Uterus (tissue), 3 donors: ENCODE measurements at regions not wholly inside any gene's neighbourhood (a gene's known extent, or its start where the extent isn't known, plus 50 kb on each side); places are given as distances from the start of the nearest gene placed in this dataset.

Source experiments
- DNase-seq, 2 donors: peaks; one replicate each; pipeline ENCODE4 v3.0.0-alpha.2; 2019 to 2020
- H3K27ac ChIP-seq, 2 donors: fragments of 200-600 bp; sonication (generic); 1 replicate in 1 of 2; 2 replicates in 1 of 2; pipeline ENCODE4 v1.5.1; 2016 to 2018
- H3K27me3 ChIP-seq, 2 donors: fragments of 200-600 bp; sonication (generic); one replicate each; pipeline ENCODE4 v1.5.1; 2018 to 2019; ENCODE audit warnings: control low read depth in 1 of 2
- H3K36me3 ChIP-seq, 2 donors: fragments of 200-600 bp; sonication (generic); one replicate each; pipeline ENCODE4 v1.5.1; 2019; ENCODE audit warnings: control low read depth in 1 of 2
- H3K4me1 ChIP-seq, 2 donors: fragments of 200-600 bp; sonication (generic); one replicate each; pipeline ENCODE4 v1.5.1; 2018 to 2019; ENCODE audit warnings: control low read depth in 1 of 2
- H3K4me3 ChIP-seq, 2 donors: fragments of 200-600 bp; sonication (generic); 1 replicate in 1 of 2; 2 replicates in 1 of 2; pipeline ENCODE4 v1.5.1; 2018 to 2019; ENCODE audit warnings: mild to moderate bottlenecking in 1 of 2
- H3K9me3 ChIP-seq, 2 donors: fragments of 200-600 bp; sonication (generic); one replicate each; pipeline ENCODE4 v1.5.1; 2019; ENCODE audit warnings: control low read depth in 1 of 2
- POLR2A ChIP-seq, 2 donors: fragments of 450-650 bp; IDR thresholded peaks; one replicate each; pipeline ENCODE4 v1.6.1; 2016; ENCODE audit warnings: antibody characterized with exemption in 2 of 2, mild to moderate bottlenecking in 1 of 2, moderate library complexity in 1 of 2
- intact Hi-C: fragments of 100-400 bp; cut with DNase I; formaldehyde crosslinking; loops from one replicate; pipeline ENCODE4 v1.15.1; 2023; ENCODE audit warnings: low total_unique reads
- TF ChIP-seq, protein P1 (sequence below), 4 experiments: fragments of 200-600 bp in 2 of 4; fragments of 450-650 bp in 2 of 4; sonication (generic) in 2 of 4; IDR thresholded peaks; one replicate each; pipeline ENCODE4 v1.5.1; 2016 to 2019; ENCODE audit warnings: antibody characterized with exemption in 4 of 4, mild to moderate bottlenecking in 2 of 4, moderate library complexity in 1 of 4
- donor health status: DM: yes; HTN: yes; CAD: no.

DNA sequence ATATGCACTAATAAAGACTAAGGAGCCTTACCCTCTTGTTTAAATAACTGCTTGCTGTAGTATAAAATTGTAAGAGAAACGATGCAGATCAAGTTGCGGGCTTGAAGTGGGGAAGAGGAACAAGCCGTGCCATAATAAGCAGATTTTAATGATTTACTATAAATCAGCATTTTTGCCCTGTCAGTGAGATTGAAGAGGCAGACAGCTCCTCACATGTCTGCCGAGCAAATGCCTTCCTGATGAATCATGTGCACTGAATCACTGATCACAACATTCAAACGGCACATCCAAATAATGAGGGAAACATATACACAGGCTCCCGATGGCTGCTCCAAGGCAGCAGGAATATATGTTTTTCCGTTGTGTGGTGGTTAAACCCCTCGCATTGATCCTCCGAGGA is 282.9 kb downstream of the TSHZ3 start:
- no peaks in the 10 kb centered on the region for H3K27me3 ChIP-seq
- H3K9me3 ChIP-seq: no peaks in the 10 kb centered on the region
- TF ChIP-seq, protein P1, sequence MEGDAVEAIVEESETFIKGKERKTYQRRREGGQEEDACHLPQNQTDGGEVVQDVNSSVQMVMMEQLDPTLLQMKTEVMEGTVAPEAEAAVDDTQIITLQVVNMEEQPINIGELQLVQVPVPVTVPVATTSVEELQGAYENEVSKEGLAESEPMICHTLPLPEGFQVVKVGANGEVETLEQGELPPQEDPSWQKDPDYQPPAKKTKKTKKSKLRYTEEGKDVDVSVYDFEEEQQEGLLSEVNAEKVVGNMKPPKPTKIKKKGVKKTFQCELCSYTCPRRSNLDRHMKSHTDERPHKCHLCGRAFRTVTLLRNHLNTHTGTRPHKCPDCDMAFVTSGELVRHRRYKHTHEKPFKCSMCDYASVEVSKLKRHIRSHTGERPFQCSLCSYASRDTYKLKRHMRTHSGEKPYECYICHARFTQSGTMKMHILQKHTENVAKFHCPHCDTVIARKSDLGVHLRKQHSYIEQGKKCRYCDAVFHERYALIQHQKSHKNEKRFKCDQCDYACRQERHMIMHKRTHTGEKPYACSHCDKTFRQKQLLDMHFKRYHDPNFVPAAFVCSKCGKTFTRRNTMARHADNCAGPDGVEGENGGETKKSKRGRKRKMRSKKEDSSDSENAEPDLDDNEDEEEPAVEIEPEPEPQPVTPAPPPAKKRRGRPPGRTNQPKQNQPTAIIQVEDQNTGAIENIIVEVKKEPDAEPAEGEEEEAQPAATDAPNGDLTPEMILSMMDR (IDR thresholded peaks at IDR 0.05): no peak
- no peak for TF ChIP-seq POLR2A (IDR thresholded peaks at IDR 0.05)
- H3K4me1 ChIP-seq: no peaks in the 10 kb centered on the region
- no peak overlapping the region for H3K27ac ChIP-seq
- DNase-seq: no peak
- intact Hi-C loops: no loop called here
- no peaks in the 10 kb centered on the region for H3K36me3 ChIP-seq
- H3K4me3 ChIP-seq: no peak overlapping the region

GRCh38 chr19:31064491-31064890 is 284.7 kb downstream of the TSHZ3 start:
- intact Hi-C loops: no loop called here
- TF ChIP-seq, protein P1 (IDR thresholded peaks at IDR 0.05): no peak
- no peak for TF ChIP-seq POLR2A (IDR thresholded peaks at IDR 0.05)
- H3K36me3 ChIP-seq: no peaks in the 10 kb centered on the region
- DNase-seq: no peak
- no peaks in the 10 kb centered on the region for H3K27me3 ChIP-seq
- no peak overlapping the region for H3K4me3 ChIP-seq
- H3K27ac ChIP-seq: no peak overlapping the region
- no peaks in the 10 kb centered on the region for H3K9me3 ChIP-seq
- H3K4me1 ChIP-seq: no peaks in the 10 kb centered on the region

- Histone ChIP-seq H3K4me1 (no peaks in the 10 kb centered on the region), H3K4me3 (no peak overlapping the region), H3K27ac (no peak overlapping the region), H3K27me3 (no peaks in the 10 kb centered on the region), H3K9me3 (no peaks in the 10 kb centered on the region), H3K36me3 (no peaks in the 10 kb centered on the region)
- no peak for TF ChIP-seq POLR2A (IDR thresholded peaks at IDR 0.05)
- TF ChIP-seq, protein P1 (IDR thresholded peaks at IDR 0.05): no peak
- intact Hi-C loops: no loop called here
- DNase-seq: no peak
Observed at GRCh38 chr19:31058676-31059340, 290.4 kb downstream of the TSHZ3 start.

- H3K27ac ChIP-seq: no peak overlapping the region
- intact Hi-C loops: no loop called here
- no peak for TF ChIP-seq POLR2A (IDR thresholded peaks at IDR 0.05)
- TF ChIP-seq, protein P1 (IDR thresholded peaks at IDR 0.05): no peak
- no peaks in the 10 kb centered on the region for H3K4me1 ChIP-seq
- no peaks in the 10 kb centered on the region for H3K9me3 ChIP-seq
- H3K4me3 ChIP-seq: no peak overlapping the region
- no peaks in the 10 kb centered on the region for H3K36me3 ChIP-seq
- no peaks in the 10 kb centered on the region for H3K27me3 ChIP-seq
- no peak for DNase-seq
Observed at GRCh38 chr19:31057476-31057875, 291.8 kb downstream of the TSHZ3 start.

DNA sequence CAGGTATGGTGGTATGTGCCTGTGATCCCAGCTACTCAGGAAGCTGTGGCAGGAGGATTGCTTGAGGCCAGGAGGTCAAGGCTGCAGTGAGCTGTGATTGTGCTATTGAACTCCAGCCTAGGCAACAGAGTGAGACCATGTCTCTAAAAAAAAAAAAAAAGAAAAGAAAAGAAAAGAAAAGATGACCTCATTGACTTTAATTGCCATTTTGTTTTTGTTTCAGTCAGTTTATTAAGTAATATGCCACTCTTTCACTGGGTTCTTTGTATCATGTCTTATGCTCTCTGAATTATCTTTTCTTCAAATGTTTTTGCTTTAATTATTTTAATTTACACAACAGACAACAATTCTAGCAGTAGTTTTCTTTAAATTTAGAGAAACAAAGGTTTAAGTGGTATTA is 293.8 kb downstream of the TSHZ3 start:
- intact Hi-C loops: no loop called here
- DNase-seq: no peak
- Histone ChIP-seq H3K4me3 (no peak overlapping the region), H3K9me3 (no peaks in the 10 kb centered on the region), H3K4me1 (no peaks in the 10 kb centered on the region), H3K27ac (no peak overlapping the region), H3K36me3 (no peaks in the 10 kb centered on the region), H3K27me3 (no peaks in the 10 kb centered on the region)
- TF ChIP-seq, protein P1 (IDR thresholded peaks at IDR 0.05): no peak
- no peak for TF ChIP-seq POLR2A (IDR thresholded peaks at IDR 0.05)
